ENCODE measurements at regions not wholly inside any gene's neighbourhood (a gene's known extent, or its start where the extent isn't known, plus 50 kb on each side); places are given as distances from the start of the nearest gene placed in this dataset.

DNA sequence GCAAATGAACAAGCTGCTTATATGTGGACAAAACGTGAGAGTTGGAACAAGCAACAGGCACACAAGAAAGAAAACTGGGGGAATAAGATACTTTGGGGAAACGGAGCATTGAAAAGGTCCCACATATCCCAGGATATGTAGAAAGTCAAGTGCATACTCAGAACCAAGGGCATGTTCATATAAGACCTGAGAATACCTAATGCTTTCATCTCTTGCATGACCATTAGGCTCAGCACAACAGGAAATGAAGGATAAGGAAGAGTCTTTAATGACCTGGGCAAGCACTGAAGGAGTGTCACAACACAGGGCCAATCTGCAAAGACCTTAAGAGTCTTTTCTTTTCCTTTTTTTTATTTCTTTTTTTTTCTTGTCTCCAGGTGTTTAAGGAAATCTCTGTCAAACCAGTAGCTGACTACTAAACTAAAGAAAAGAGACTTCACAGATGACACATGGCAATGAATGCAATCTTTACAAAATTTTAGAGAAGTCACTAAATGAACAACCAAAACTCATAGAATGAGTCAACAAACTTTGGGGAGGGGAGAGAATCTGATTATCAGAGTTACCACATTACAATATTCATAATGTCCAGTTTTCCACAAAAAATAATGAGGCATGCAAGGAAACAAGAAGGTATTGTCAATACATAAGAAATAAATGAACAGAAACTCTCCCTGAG, 67.9 kb upstream of the STK26 start:
- ATAC-seq (no peak), DNase-seq (no peak)
- Histone ChIP-seq H3K27ac (no peak overlapping the region), H3K27me3 (peaks cover 0 to 53% (median 0%) of the 10 kb centered on the region in 7 donors), H3K36me3 (no peaks in the 10 kb centered on the region), H3K9me3 (no peaks in the 10 kb centered on the region), H3K4me1 (no peaks in the 10 kb centered on the region), H3K4me3 (no peak overlapping the region)
- intact Hi-C loops (cut with DNase I) = no loop called here
- TF ChIP-seq, protein P1, sequence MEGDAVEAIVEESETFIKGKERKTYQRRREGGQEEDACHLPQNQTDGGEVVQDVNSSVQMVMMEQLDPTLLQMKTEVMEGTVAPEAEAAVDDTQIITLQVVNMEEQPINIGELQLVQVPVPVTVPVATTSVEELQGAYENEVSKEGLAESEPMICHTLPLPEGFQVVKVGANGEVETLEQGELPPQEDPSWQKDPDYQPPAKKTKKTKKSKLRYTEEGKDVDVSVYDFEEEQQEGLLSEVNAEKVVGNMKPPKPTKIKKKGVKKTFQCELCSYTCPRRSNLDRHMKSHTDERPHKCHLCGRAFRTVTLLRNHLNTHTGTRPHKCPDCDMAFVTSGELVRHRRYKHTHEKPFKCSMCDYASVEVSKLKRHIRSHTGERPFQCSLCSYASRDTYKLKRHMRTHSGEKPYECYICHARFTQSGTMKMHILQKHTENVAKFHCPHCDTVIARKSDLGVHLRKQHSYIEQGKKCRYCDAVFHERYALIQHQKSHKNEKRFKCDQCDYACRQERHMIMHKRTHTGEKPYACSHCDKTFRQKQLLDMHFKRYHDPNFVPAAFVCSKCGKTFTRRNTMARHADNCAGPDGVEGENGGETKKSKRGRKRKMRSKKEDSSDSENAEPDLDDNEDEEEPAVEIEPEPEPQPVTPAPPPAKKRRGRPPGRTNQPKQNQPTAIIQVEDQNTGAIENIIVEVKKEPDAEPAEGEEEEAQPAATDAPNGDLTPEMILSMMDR (IDR thresholded peaks at IDR 0.05) = no peak
- WGBS, 2 donors = 69 to 79% methylated on average over 2 of the region's 2 CpGs

DNA sequence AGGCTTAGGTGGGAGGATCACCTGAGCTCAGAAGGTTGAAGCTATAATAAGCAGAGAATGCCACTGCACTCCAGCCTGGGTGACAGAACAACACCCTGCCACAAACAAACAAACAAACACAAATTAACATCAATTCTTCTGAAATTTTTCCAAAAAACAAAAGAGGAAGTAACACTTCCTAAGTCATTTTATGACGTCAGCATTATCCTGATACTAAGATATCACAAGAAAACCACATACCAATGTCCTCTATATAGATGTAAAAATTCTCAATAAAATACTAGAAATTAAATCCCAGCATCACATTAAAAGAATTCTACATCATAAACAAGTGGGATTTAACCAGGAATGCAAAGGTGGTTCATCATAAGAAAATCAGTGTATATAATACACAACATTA, 64.4 kb upstream of the STK26 start:
- ATAC-seq (no peak), DNase-seq (no peak)
- Histone ChIP-seq H3K9me3 (no peaks in the 10 kb centered on the region), H3K27me3 (peaks cover 0 to 50% (median 0%) of the 10 kb centered on the region in 7 donors), H3K4me3 (no peak overlapping the region), H3K27ac (no peak overlapping the region), H3K4me1 (no peaks in the 10 kb centered on the region), H3K36me3 (no peaks in the 10 kb centered on the region)
- TF ChIP-seq, protein P1 (IDR thresholded peaks at IDR 0.05) = no peak
- intact Hi-C loops (cut with DNase I) = no loop called here
- 47 to 52% methylated on average over 1 of the region's 1 CpG for WGBS, 2 donors

DNA sequence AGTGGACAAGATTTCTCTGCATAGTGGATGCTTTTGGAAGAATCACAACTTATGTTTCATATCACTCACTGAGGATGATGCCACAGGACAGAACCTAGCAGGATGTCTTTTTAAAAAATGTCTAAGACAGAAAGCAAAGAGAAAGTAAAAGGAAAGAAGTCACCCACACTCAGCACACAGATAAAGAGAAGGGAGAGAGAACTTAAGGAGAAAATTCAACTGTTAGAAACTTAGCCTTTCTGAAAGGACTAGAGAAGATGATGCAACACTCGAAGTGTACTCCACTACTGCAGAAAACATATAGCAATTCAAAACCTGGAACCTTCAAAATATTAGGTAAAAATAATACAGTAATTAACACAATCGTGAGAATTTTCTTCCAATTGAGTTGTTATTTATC, 52.8 kb upstream of the STK26 start:
- ATAC-seq = no peak
- TF ChIP-seq, protein P1 (IDR thresholded peaks at IDR 0.05) = no peak
- DNase-seq = no peak
- whole genome bisulfite sequencing, 2 donors = 63 to 73% methylated on average over 2 of the region's 2 CpGs
- intact Hi-C loops (cut with DNase I) = no loop called here
- Histone ChIP-seq H3K36me3 (no peaks in the 10 kb centered on the region), H3K27me3 (peaks cover 0 to 58% (median 0%) of the 10 kb centered on the region in 7 donors), H3K4me3 (no peak overlapping the region), H3K27ac (no peak overlapping the region), H3K4me1 (no peaks in the 10 kb centered on the region), H3K9me3 (no peaks in the 10 kb centered on the region)
